ENCODE measurements at regions not wholly inside any gene's neighbourhood (a gene's known extent, or its start where the extent isn't known, plus 50 kb on each side); places are given as distances from the start of the nearest gene placed in this dataset.

DNA sequence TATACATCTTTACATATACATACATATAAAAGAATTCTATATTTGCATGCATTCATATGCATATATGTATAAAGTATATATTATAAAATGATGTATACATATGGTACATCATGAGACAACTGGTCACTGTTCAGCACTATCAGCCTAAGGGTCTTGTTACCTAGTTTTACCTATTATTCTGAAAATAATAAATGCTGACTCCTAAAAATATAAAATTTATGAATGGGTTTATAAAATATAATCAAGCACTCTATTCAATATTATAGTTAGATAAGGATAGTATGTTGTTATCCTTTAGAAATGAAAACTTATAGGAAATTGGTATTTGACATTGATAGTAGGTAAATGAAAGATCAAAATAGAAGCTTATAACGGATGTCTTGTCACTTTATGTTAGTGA, 324.2 kb downstream of the GBA3 start:
- Histone ChIP-seq H3K27me3 (no peaks in the 10 kb centered on the region), H3K4me3 (no peak overlapping the region), H3K27ac (replicated peaks in 1 of 4) (no peak overlapping the region), H3K36me3 (no peaks in the 10 kb centered on the region), H3K4me1 (no peaks in the 10 kb centered on the region), H3K9me3 (no peaks in the 10 kb centered on the region)
- 84% methylated on average over 1 of the region's 1 CpG for WGBS
- intact Hi-C loops (cut with DNase I): no loop called here
- TF ChIP-seq EP300 (IDR thresholded peaks at IDR 0.05) (no peak), POLR2AphosphoS5 (IDR thresholded peaks at IDR 0.05) (no peak), POLR2A (IDR thresholded peaks at IDR 0.05; ENCODE audit: low read depth) (no peak)
- TF ChIP-seq, protein P1, sequence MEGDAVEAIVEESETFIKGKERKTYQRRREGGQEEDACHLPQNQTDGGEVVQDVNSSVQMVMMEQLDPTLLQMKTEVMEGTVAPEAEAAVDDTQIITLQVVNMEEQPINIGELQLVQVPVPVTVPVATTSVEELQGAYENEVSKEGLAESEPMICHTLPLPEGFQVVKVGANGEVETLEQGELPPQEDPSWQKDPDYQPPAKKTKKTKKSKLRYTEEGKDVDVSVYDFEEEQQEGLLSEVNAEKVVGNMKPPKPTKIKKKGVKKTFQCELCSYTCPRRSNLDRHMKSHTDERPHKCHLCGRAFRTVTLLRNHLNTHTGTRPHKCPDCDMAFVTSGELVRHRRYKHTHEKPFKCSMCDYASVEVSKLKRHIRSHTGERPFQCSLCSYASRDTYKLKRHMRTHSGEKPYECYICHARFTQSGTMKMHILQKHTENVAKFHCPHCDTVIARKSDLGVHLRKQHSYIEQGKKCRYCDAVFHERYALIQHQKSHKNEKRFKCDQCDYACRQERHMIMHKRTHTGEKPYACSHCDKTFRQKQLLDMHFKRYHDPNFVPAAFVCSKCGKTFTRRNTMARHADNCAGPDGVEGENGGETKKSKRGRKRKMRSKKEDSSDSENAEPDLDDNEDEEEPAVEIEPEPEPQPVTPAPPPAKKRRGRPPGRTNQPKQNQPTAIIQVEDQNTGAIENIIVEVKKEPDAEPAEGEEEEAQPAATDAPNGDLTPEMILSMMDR (IDR thresholded peaks at IDR 0.05): no peak
- no peak for DNase-seq (ENCODE audit: extremely low spot score)

DNA sequence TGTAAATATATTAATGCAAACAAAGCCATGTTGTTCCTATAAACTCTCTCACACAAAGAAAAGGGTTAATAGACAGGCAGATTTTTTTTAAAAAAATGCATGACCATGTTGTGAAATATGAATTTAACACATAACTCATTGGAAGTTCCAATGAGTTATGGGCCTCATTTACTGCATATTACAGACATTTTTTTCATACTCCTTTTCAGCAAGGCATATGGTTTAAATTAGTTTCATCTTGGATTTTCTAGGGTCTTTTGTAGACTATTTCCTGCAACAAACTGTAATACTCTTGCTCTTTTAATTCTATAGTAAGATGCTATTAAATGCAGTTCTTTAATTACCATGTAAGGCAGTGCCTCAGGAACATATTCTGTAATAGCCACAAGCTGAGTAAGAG, 323.1 kb downstream of the GBA3 start:
- H3K4me1 ChIP-seq: no peaks in the 10 kb centered on the region
- no peaks in the 10 kb centered on the region for H3K9me3 ChIP-seq
- no peak overlapping the region for H3K27ac ChIP-seq (replicated peaks in 1 of 4)
- DNase-seq (ENCODE audit: extremely low spot score): no peak
- intact Hi-C loops (cut with DNase I): no loop called here
- no peaks in the 10 kb centered on the region for H3K27me3 ChIP-seq
- no peak for TF ChIP-seq EP300 (IDR thresholded peaks at IDR 0.05)
- TF ChIP-seq POLR2A (IDR thresholded peaks at IDR 0.05; ENCODE audit: low read depth): no peak
- TF ChIP-seq, protein P1 (IDR thresholded peaks at IDR 0.05): no peak
- TF ChIP-seq POLR2AphosphoS5 (IDR thresholded peaks at IDR 0.05): no peak
- H3K4me3 ChIP-seq: no peak overlapping the region
- no peaks in the 10 kb centered on the region for H3K36me3 ChIP-seq

DNA sequence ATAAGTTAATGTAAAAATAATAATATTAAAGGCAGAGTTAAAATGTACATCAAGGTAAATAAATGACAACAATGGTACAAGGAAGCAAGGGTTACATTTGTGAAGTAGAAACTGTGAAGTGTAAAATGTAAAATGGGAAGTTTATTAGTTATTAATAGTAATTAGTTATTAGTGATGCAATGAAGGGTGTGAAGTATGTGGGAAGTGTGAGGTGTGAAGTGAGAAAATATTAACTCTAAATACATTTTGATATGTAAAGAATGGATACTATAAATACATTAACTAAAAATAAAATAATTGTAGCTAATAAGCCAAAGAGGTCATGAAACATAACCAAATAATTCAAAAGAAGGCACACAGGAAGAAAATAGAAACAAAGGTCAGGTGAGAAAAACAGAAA, 316.4 kb downstream of the GBA3 start:
- no peak for TF ChIP-seq POLR2AphosphoS5 (IDR thresholded peaks at IDR 0.05)
- no peak for TF ChIP-seq EP300 (IDR thresholded peaks at IDR 0.05)
- TF ChIP-seq, protein P1 (IDR thresholded peaks at IDR 0.05): no peak
- no peak for TF ChIP-seq POLR2A (IDR thresholded peaks at IDR 0.05; ENCODE audit: low read depth)

DNA sequence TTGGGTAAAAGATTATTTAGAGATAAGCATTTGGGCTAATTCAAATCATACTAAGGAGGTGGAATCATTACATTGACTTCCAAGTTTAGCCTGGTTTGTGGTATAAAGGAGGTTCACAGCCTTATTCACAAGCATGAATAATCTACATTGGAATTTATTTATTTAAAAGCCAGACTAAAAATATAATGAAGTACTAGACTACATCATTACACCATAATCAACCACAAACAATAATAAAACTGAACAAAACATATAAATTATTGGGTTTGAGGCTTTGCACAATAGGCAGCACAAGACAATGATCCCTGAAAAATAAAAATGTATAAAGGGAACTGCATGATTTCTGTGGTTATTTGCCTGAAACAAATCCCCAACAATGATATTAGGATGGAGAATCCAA, 314.0 kb downstream of the GBA3 start:
- DNase-seq (ENCODE audit: extremely low spot score): no peak
- Histone ChIP-seq H3K27ac (replicated peaks in 1 of 4) (no peak overlapping the region), H3K36me3 (no peaks in the 10 kb centered on the region), H3K4me1 (no peaks in the 10 kb centered on the region), H3K9me3 (peaks cover 0 to 7% (median 0%) of the 10 kb centered on the region in 4 donors), H3K27me3 (no peaks in the 10 kb centered on the region), H3K4me3 (no peak overlapping the region)
- no peak for TF ChIP-seq EP300 (IDR thresholded peaks at IDR 0.05)
- TF ChIP-seq POLR2A (IDR thresholded peaks at IDR 0.05; ENCODE audit: low read depth): no peak
- no peak for TF ChIP-seq POLR2AphosphoS5 (IDR thresholded peaks at IDR 0.05)
- TF ChIP-seq, protein P1 (IDR thresholded peaks at IDR 0.05): no peak
- intact Hi-C loops (cut with DNase I): no loop called here

More for the DNA sequence above, 316.4 kb downstream of the GBA3 start:
- no peak overlapping the region for H3K4me3 ChIP-seq
- H3K4me1 ChIP-seq: no peaks in the 10 kb centered on the region
- H3K27ac ChIP-seq (replicated peaks in 1 of 4): no peak overlapping the region
- DNase-seq (ENCODE audit: extremely low spot score): no peak
- no peaks in the 10 kb centered on the region for H3K27me3 ChIP-seq
- H3K9me3 ChIP-seq: peaks cover 0 to 7% (median 0%) of the 10 kb centered on the region in 4 donors
- no peaks in the 10 kb centered on the region for H3K36me3 ChIP-seq
- intact Hi-C loops (cut with DNase I): no loop called here

DNA sequence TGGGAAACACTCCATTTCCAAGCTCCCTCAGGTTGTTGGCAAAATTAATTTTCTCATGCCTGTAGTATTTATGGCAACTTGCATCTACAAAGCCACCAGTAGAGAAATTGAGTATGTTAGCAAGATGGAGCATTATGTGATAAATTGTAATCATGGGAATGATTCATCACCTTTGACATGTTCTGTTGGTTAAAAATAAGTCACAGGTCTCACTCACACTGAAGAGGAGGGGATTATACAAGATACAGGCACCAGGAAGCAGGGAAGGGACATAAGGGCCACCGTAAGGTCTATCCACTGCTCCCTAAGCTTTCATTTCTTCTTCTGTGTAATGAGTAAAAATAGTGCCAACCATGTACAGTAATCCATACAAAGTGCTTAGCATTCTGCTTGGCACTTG, 313.0 kb downstream of the GBA3 start:
- intact Hi-C loops (cut with DNase I): no loop called here
- DNase-seq (ENCODE audit: extremely low spot score): no peak
- Histone ChIP-seq H3K9me3 (peaks cover 0 to 7% (median 0%) of the 10 kb centered on the region in 4 donors), H3K27ac (replicated peaks in 1 of 4) (no peak overlapping the region), H3K27me3 (no peaks in the 10 kb centered on the region), H3K4me1 (no peaks in the 10 kb centered on the region), H3K36me3 (no peaks in the 10 kb centered on the region), H3K4me3 (no peak overlapping the region)
- 100% methylated on average over 1 of the region's 1 CpG for WGBS
- TF ChIP-seq, protein P1 (IDR thresholded peaks at IDR 0.05): no peak
- TF ChIP-seq POLR2AphosphoS5 (IDR thresholded peaks at IDR 0.05) (no peak), POLR2A (IDR thresholded peaks at IDR 0.05; ENCODE audit: low read depth) (no peak), EP300 (IDR thresholded peaks at IDR 0.05) (no peak)

Measured in esophagus muscularis mucosa (tissue), 4 donors.